ENCODE measurements at regions not wholly inside any gene's neighbourhood (a gene's known extent, or its start where the extent isn't known, plus 50 kb on each side); places are given as distances from the start of the nearest gene placed in this dataset.

DNA sequence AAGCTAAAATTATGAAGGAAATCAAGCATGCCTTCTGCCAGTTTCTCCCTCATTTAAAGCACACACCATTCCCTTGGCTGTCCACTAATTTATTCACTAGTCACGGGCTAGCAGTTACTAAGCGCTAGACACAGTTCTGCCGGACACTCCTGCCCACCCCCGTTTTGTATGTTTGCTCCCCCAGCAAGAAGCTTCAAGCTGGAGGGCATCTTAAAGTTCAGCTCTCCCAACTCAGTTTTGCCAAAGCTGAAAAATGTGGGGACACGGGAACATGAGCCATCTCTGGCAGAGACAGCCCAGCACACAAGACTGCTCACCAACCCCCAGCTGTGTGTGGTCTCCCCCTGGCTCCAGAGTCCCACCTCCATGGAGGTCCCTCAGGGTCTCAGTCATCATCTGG, 263.6 kb downstream of the BRD1 start:
- TF ChIP-seq POLR2A (IDR thresholded peaks at IDR 0.05; ENCODE audit: low read depth, low read length) = no peak
- TF ChIP-seq, protein P1, sequence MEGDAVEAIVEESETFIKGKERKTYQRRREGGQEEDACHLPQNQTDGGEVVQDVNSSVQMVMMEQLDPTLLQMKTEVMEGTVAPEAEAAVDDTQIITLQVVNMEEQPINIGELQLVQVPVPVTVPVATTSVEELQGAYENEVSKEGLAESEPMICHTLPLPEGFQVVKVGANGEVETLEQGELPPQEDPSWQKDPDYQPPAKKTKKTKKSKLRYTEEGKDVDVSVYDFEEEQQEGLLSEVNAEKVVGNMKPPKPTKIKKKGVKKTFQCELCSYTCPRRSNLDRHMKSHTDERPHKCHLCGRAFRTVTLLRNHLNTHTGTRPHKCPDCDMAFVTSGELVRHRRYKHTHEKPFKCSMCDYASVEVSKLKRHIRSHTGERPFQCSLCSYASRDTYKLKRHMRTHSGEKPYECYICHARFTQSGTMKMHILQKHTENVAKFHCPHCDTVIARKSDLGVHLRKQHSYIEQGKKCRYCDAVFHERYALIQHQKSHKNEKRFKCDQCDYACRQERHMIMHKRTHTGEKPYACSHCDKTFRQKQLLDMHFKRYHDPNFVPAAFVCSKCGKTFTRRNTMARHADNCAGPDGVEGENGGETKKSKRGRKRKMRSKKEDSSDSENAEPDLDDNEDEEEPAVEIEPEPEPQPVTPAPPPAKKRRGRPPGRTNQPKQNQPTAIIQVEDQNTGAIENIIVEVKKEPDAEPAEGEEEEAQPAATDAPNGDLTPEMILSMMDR (conservative IDR thresholded peaks at IDR 0.05; ENCODE audit: low read depth, low read length) = no peak
- TF ChIP-seq CEBPB (IDR thresholded peaks at IDR 0.05; ENCODE audit: low read depth, low read length) = no peak
- TF ChIP-seq USF2 (IDR thresholded peaks at IDR 0.05; ENCODE audit: low read depth, low read length) = no peak
- no peak for TF ChIP-seq MAZ (IDR thresholded peaks at IDR 0.05; ENCODE audit: borderline replicate concordance, low read depth, low read length)
- TF ChIP-seq RAD21 (IDR thresholded peaks at IDR 0.05; ENCODE audit: low read length) = no peak
- TF ChIP-seq BHLHE40 (IDR thresholded peaks at IDR 0.05; ENCODE audit: low read depth, low read length) = no peak
- no peak for TF ChIP-seq RFX5 (IDR thresholded peaks at IDR 0.05; ENCODE audit: low read depth, low read length)
- no peak for TF ChIP-seq FOS (IDR thresholded peaks at IDR 0.05; ENCODE audit: low read depth, low read length)
- TF ChIP-seq, protein P2, sequence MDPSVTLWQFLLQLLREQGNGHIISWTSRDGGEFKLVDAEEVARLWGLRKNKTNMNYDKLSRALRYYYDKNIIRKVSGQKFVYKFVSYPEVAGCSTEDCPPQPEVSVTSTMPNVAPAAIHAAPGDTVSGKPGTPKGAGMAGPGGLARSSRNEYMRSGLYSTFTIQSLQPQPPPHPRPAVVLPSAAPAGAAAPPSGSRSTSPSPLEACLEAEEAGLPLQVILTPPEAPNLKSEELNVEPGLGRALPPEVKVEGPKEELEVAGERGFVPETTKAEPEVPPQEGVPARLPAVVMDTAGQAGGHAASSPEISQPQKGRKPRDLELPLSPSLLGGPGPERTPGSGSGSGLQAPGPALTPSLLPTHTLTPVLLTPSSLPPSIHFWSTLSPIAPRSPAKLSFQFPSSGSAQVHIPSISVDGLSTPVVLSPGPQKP (IDR thresholded peaks at IDR 0.05; ENCODE audit: borderline replicate concordance, low read depth, low read length) = no peak

Data from IMR-90 (cell line).